Lower leg skin (tissue), 3 donors: ENCODE measurements at regions not wholly inside any gene's neighbourhood (a gene's known extent, or its start where the extent isn't known, plus 50 kb on each side); places are given as distances from the start of the nearest gene placed in this dataset.

ENCODE experiments used
- CTCF ChIP-seq, 3 donors: fragments of 450-650 bp; IDR thresholded peaks; one replicate each; pipeline ENCODE4 v1.5.1; 2016; ENCODE audit warnings: antibody characterized with exemption in 3 of 3, mild to moderate bottlenecking in 3 of 3, moderate library complexity in 2 of 3
- POLR2A ChIP-seq, 2 donors: fragments of 450-650 bp; IDR thresholded peaks; one replicate each; pipeline ENCODE4 v1.6.1; 2016 to 2017; ENCODE audit warnings: antibody characterized with exemption in 2 of 2, mild to moderate bottlenecking in 1 of 2, moderate library complexity in 1 of 2

- no peak for TF ChIP-seq CTCF (IDR thresholded peaks at IDR 0.05)
- TF ChIP-seq POLR2A (IDR thresholded peaks at IDR 0.05): no peak
Observed at GRCh38 chr20:48042628-48043027, 257.3 kb upstream of the SULF2 start.
